ENCODE measurements at regions not wholly inside any gene's neighbourhood (a gene's known extent, or its start where the extent isn't known, plus 50 kb on each side); places are given as distances from the start of the nearest gene placed in this dataset.

GRCh38 chr2:46847185-46847710 lies 68.4 kb downstream of the MCFD2 start:
- Mint-ChIP-seq H3K27ac (peak overlapping the region; percentile 97), H3K36me3 (ENCODE audit: low read depth) (no peaks in the 10 kb centered on the region; the same call in 1 of the 2 replicates), H3K9me3 (no peaks in the 10 kb centered on the region), H3K4me3 (peak overlapping the region; percentile 65), H3K27me3 (ENCODE audit: insufficient read depth) (no peaks in the 10 kb centered on the region; the same call in 1 of the 2 replicates), H3K4me1 (ENCODE audit: low read depth) (peaks cover 86% of the 10 kb centered on the region)
- peak; percentile 83 for DNase-seq
- 0 out of 2 replicates have a peak, but pooled peaks have one; percentile 21 for TF ChIP-seq CTCF (IDR thresholded peaks at IDR 0.05)

GRCh38 chr2:46846536-46846935 lies 69.1 kb downstream of the MCFD2 start:
- peak overlapping the region; percentile 97 for H3K27ac Mint-ChIP-seq
- H3K27me3 Mint-ChIP-seq (ENCODE audit: insufficient read depth): no peaks in the 10 kb centered on the region; the same call in 1 of the 2 replicates
- H3K4me3 Mint-ChIP-seq: no peak overlapping the region
- H3K36me3 Mint-ChIP-seq (ENCODE audit: low read depth): no peaks in the 10 kb centered on the region; the same call in 1 of the 2 replicates
- no peak for DNase-seq
- no peak for TF ChIP-seq CTCF (IDR thresholded peaks at IDR 0.05)
- peaks cover 79% of the 10 kb centered on the region for H3K4me1 Mint-ChIP-seq (ENCODE audit: low read depth)
- no peaks in the 10 kb centered on the region for H3K9me3 Mint-ChIP-seq

GRCh38 chr2:46845542-46846486 lies 69.8 kb downstream of the MCFD2 start:
- no peak for DNase-seq
- peaks cover 72% of the 10 kb centered on the region for H3K4me1 Mint-ChIP-seq (ENCODE audit: low read depth)

GRCh38 chr2:46844443-46844842 lies 71.2 kb downstream of the MCFD2 start:
- Mint-ChIP-seq H3K36me3 (ENCODE audit: low read depth) (no peaks in the 10 kb centered on the region; the same call in 1 of the 2 replicates), H3K4me1 (ENCODE audit: low read depth) (peaks cover 66% of the 10 kb centered on the region), H3K9me3 (no peaks in the 10 kb centered on the region), H3K4me3 (no peak overlapping the region), H3K27ac (no peak overlapping the region), H3K27me3 (ENCODE audit: insufficient read depth) (no peaks in the 10 kb centered on the region; the same call in 1 of the 2 replicates)
- no peak for TF ChIP-seq CTCF (IDR thresholded peaks at IDR 0.05)
- DNase-seq: no peak

More at GRCh38 chr2:46845542-46846486, 69.8 kb downstream of the MCFD2 start:
- Mint-ChIP-seq H3K9me3 (no peaks in the 10 kb centered on the region), H3K4me3 (no peak overlapping the region), H3K27me3 (ENCODE audit: insufficient read depth) (no peaks in the 10 kb centered on the region; the same call in 1 of the 2 replicates), H3K36me3 (ENCODE audit: low read depth) (no peaks in the 10 kb centered on the region; the same call in 1 of the 2 replicates), H3K27ac (peak overlapping the region; percentile 97)
- no peak for TF ChIP-seq CTCF (IDR thresholded peaks at IDR 0.05)

GRCh38 chr2:46844034-46844433 lies 71.6 kb downstream of the MCFD2 start:
- no peak for DNase-seq
- Mint-ChIP-seq H3K36me3 (ENCODE audit: low read depth) (no peaks in the 10 kb centered on the region; the same call in 1 of the 2 replicates), H3K27me3 (ENCODE audit: insufficient read depth) (no peaks in the 10 kb centered on the region; the same call in 1 of the 2 replicates), H3K4me1 (ENCODE audit: low read depth) (peaks cover 62% of the 10 kb centered on the region), H3K4me3 (no peak overlapping the region), H3K9me3 (no peaks in the 10 kb centered on the region), H3K27ac (no peak overlapping the region)
- TF ChIP-seq CTCF (IDR thresholded peaks at IDR 0.05): no peak
